Osteocyte (in vitro differentiated cells): ENCODE measurements at regions not wholly inside any gene's neighbourhood (a gene's known extent, or its start where the extent isn't known, plus 50 kb on each side); places are given as distances from the start of the nearest gene placed in this dataset.

ENCODE experiments used
- DNase-seq: peaks from one replicate; pipeline ENCODE4 v3.0.0; 2021; ENCODE audit warnings: mixed read lengths; ENCODE audit not compliant: unreplicated experiment; ENCODE audit errors: extremely low spot score
- H3K27ac Mint-ChIP-seq: one replicate; pipeline ENCODE4 v1.8.0; 2021; ENCODE audit warnings: mild to moderate bottlenecking, mixed read lengths; ENCODE audit not compliant: unreplicated experiment
- H3K27me3 Mint-ChIP-seq: one replicate; pipeline ENCODE4 v1.8.0; 2021; ENCODE audit warnings: mixed read lengths; ENCODE audit not compliant: unreplicated experiment
- H3K36me3 Mint-ChIP-seq: one replicate; pipeline ENCODE4 v1.8.0; 2021; ENCODE audit warnings: mixed read lengths; ENCODE audit not compliant: unreplicated experiment
- H3K4me1 Mint-ChIP-seq: one replicate; pipeline ENCODE4 v1.8.0; 2021; ENCODE audit warnings: mixed read lengths; ENCODE audit not compliant: unreplicated experiment
- H3K4me3 Mint-ChIP-seq: one replicate; pipeline ENCODE4 v1.8.0; 2021; ENCODE audit warnings: mild to moderate bottlenecking, moderate library complexity, mixed read lengths; ENCODE audit not compliant: unreplicated experiment
- H3K9me3 Mint-ChIP-seq: one replicate; pipeline ENCODE4 v1.8.0; 2021; ENCODE audit warnings: mixed read lengths; ENCODE audit not compliant: unreplicated experiment
- CTCF ChIP-seq: fragments of 200-600 bp; sonication (generic); IDR thresholded peaks from 2 replicates; pipeline ENCODE4 v1.5.0; 2021; ENCODE audit warnings: antibody characterized with exemption, mild to moderate bottlenecking, moderate library complexity

DNA sequence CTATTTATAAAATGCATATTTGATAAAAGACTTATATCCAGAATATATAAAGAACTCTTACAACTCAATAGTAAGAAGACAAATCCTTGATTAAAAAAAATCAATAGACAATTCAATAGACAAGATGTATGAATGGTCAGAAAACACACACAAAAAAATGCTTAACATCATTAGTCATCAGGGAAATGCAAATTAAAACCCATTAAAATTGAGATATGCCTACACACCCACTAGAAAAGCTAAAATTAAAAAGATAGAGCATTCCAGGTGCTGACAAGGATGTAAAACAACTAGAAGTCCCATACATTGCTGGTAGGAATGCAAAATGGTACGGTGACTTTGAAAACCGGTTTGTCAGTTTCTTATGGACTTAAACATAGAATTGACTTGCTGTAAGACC lies 127.1 kb downstream of the TFAP2B start:
- DNase-seq = no peak
- Mint-ChIP-seq H3K4me3 (no peak overlapping the region), H3K4me1 (peaks cover 8% of the 10 kb centered on the region), H3K27ac (no peak overlapping the region), H3K27me3 (no peaks in the 10 kb centered on the region), H3K36me3 (peaks cover 2% of the 10 kb centered on the region), H3K9me3 (no peaks in the 10 kb centered on the region)
- TF ChIP-seq CTCF = no peak

DNA sequence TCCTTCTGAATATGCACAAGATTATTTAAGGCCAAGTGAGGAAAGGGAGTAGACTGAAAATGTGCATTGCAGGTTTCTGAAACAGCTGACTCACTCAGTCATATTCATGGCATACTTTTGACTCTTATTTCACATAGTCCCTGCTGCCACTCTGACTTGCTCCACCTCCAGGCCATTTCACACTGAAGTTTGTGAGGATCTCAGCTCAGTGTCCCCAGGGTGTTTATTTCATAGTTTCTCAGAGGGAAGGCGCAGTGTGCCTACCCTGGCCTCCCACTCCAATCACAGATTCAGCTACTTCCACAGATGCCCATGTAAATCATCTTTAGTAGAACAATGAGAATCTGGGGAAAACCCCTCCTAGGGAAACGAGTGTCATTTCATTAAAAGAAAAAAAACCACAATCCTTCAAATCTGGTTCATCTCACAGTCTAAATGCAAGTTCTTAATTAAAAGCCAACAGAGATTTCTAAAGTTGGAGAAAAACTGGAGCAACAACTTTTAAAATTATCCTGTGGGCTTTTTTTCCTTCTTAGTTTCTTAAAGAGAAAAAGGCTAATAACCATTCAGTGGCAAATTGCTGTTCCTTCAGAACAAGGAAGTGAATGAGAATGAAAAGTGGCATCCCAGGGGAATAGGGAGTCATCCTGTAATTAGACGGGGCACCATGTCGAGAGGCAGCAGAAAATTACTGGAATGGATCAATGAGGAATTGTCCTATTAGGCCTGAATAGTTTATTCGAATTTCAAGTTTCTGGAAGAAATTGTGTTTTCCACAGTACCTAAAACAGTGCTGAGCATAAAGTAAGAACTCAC lies 133.6 kb downstream of the TFAP2B start:
- peak overlapping the region; percentile 93 for H3K27ac Mint-ChIP-seq
- DNase-seq = no peak
- H3K4me3 Mint-ChIP-seq = peak overlapping the region; percentile 24
- no peaks in the 10 kb centered on the region for H3K36me3 Mint-ChIP-seq
- peak; percentile 37 for TF ChIP-seq CTCF
- H3K4me1 Mint-ChIP-seq = peaks cover 22% of the 10 kb centered on the region
- H3K9me3 Mint-ChIP-seq = no peaks in the 10 kb centered on the region
- no peaks in the 10 kb centered on the region for H3K27me3 Mint-ChIP-seq

DNA sequence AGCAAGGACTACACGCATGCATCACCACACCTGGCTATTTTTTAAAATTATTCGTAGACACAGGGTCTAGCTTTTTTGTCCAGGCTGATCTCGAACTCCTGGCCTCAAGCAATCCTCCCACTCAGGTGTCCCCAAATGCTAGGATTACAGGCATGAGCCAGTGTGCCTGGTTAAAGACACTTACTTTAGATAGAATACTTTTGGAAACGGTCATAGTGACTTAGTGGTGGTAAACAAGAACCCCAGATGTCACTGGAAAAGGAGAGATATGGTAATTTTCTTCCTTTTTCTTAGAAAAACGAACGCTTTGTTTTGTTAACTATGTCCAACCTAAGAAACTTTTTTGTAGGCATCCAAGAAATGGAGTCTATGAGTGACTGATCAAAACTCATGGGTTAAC lies 137.3 kb downstream of the TFAP2B start:
- H3K27me3 Mint-ChIP-seq = no peaks in the 10 kb centered on the region
- no peaks in the 10 kb centered on the region for H3K9me3 Mint-ChIP-seq
- no peak overlapping the region for H3K4me3 Mint-ChIP-seq
- TF ChIP-seq CTCF = no peak
- no peaks in the 10 kb centered on the region for H3K36me3 Mint-ChIP-seq
- DNase-seq = no peak
- peaks cover 19% of the 10 kb centered on the region for H3K4me1 Mint-ChIP-seq
- H3K27ac Mint-ChIP-seq = no peak overlapping the region

DNA sequence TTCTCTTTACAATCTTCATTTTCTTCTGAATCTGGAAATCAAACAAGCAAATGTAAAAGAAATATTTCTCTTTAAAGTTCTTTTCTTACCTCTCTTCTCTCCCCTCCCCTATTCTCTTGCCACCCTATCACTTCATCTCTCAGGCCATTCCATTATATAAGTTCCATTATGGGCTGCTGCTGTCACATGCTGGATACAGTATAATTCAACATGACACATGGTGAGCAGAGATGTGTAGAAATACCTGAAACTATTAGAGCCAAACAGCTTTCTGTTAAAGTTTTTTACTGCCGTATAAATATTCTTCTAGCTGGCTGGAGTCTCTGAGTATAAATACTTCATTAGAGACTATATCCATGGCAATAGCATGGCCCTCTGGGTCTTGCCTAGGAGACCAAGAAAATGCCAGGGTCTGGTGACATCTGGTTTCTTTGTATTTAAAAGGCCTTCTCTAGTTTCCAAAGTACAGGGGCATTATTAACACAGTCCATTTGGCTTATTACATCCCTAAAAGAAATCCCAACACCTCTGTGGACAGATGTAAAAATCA lies 139.6 kb downstream of the TFAP2B start:
- no peak for DNase-seq
- Mint-ChIP-seq H3K4me3 (no peak overlapping the region), H3K4me1 (peaks cover 2% of the 10 kb centered on the region), H3K27me3 (no peaks in the 10 kb centered on the region), H3K27ac (no peak overlapping the region), H3K36me3 (no peaks in the 10 kb centered on the region), H3K9me3 (no peaks in the 10 kb centered on the region)
- no peak for TF ChIP-seq CTCF

DNA sequence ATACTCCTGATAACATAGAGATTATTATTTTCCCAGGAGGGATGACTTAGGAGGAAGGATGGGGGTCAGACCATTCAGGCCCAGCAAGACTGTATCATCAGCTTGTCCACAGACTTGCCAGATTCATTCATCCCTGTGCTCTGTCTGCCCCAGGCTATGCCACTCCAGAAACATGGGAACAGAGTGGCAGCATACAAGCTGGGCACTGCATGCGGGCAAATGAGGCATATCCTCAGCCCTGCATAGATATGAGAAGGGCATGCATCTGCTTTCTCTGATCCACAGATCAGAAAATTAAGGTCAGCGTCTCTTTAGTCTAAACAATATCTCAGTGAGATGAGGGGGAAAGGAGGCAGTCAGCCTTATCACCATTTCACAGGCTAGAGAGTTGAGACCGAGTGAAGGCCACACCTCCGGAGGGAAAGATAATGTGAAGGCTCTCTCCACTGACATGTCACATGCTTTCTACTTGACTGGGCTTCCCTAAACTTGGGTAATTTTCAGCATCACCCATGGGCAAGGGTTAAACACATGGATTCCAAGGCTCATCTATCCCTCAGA lies 140.5 kb downstream of the TFAP2B start:
- no peak for DNase-seq
- no peak overlapping the region for H3K4me3 Mint-ChIP-seq
- no peak overlapping the region for H3K27ac Mint-ChIP-seq
- H3K4me1 Mint-ChIP-seq = no peaks in the 10 kb centered on the region
- no peaks in the 10 kb centered on the region for H3K27me3 Mint-ChIP-seq
- no peaks in the 10 kb centered on the region for H3K9me3 Mint-ChIP-seq
- TF ChIP-seq CTCF = no peak
- H3K36me3 Mint-ChIP-seq = no peaks in the 10 kb centered on the region
